DMS53 (cell line): ENCODE measurements at regions not wholly inside any gene's neighbourhood (a gene's known extent, or its start where the extent isn't known, plus 50 kb on each side); places are given as distances from the start of the nearest gene placed in this dataset.
"Not testable (repeated sequence)": the region's sequence is repeated elsewhere in the genome, so short reads cannot be mapped to it uniquely, and the experiment has no call there.

ENCODE experiments used
- DNase-seq: peaks from one replicate; lab custom pipeline; 2025; lab: John Stamatoyannopoulos, UW

DNA sequence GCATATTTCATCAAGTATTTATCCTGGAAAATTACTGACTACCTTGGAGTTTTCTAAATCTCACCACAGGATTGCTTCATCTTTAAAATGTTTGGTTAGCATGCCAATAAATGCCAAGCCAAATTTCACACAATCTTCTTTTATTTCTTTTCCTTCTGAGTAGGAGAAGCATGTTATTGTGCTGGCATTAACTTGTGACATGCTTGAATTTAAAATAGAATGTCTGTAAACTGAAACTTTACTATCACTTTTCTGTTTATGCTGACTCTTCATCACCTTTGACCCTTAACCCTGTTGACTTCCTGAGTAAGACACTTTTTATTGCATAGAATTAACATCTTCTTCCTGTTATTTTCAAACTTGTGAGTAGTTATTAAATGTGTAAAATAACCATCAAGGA lies 56.2 kb upstream of the LRRTM4 start:
- no peak for DNase-seq

DNA sequence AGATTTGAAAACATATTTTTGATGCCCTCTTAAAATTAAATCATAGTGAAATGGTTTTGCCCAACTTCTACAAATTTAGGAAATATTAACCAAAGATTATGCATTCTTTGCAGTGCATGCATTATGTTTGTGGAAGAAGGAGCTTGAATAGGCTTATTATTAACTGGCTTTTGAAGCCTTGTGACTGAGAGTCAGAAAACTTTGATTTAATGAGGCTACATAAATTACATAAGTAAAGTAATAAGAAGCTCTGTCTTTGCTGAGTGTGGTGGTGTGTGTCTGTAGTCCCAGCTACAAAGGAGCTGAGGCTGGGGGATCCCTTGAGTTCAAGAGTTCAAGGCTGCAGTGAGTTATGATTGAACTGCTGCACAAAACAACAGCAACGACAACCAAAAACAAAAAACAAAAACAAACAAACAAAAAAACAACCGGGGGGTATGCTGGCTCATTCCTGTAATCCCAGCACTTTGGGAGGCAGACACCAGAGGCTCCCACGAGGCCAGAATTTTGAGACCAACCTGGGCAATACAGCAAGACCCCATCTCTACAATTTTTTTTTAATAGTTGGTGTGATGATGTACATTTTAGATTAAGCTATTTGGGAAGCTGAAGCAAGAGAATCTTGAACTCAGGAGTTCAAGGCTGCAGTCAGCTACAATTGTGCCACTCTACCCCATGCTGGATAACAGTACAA lies 57.0 kb upstream of the LRRTM4 start:
- no peak for DNase-seq

DNA sequence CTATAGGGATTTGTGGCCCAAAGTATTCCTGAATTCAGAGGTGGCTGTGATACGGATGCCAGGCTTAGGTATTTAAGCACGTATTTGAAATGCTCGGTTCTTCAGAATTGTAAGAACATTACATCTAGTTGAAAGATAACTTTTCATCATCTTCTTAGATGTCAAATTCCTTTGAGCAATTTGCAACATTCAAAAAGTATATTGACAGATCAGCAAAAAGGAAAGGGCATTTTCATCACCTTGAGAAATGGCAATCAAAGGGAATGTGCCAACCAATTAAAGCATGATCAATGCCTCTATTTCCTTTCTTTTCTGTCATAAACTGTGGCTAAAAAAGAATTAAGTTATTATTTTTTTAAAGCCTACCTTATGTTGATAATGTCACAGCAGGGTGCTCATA lies 66.3 kb upstream of the LRRTM4 start:
- no peak for DNase-seq

- DNase-seq, result no peak
These were observed 68.2 kb upstream of the LRRTM4 start for GRCh38 chr2:77590298-77590917.

- peak; percentile 37 for DNase-seq
These were observed 70.8 kb upstream of the LRRTM4 start for GRCh38 chr2:77592955-77593354.

- DNase-seq, result no peak
These were observed 80.6 kb upstream of the LRRTM4 start for GRCh38 chr2:77602771-77603170.

- peak; percentile 33 for DNase-seq
These were observed 83.1 kb upstream of the LRRTM4 start for GRCh38 chr2:77604953-77605929.

DNA sequence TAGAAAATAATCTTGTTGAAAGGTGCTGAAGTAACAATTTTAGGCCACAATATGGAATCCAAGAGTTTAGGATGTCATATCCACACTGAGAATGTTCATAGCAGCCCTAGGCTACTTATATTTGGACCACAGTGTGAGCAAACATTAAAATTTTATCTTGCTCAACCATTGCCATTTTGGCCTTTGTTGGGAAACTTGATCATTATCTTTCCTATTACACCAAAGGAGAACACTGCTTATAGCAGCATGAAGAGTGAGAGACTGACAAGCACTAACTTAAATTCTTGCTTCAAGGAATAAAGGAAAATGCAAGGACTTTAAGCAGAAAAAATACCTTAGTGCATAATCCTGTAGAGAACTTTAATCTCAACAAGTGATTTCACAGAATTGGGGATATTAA lies 86.3 kb upstream of the LRRTM4 start:
- DNase-seq, result no peak

GRCh38 chr2:77629539-77629938 lies 107.4 kb upstream of the LRRTM4 start:
- no peak for DNase-seq

DNA sequence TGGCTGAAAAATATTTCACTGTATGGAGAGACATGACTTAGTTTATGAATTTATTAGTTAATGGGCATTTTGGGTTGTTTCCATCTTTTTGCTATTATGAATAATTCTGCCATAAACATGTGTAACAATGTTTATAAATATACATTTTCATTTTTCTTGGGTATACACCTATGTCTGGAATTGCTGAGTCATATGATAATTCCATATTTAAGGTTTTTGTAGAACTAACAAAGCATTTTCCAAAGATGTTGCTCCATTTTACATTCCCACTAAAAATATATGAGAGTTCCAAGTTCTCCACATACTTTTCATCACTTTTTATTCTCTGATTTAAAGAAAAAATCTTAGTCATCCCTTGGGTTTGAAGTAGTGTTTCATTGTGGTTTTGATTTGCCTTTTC lies 108.8 kb upstream of the LRRTM4 start:
- no peak for DNase-seq

- DNase-seq, result no peak
These were observed 111.4 kb upstream of the LRRTM4 start for GRCh38 chr2:77633601-77634000.

GRCh38 chr2:77640924-77641323 lies 118.7 kb upstream of the LRRTM4 start:
- no peak for DNase-seq

- no peak for DNase-seq
These were observed 120.2 kb upstream of the LRRTM4 start for GRCh38 chr2:77642339-77642738.

GRCh38 chr2:77649856-77650255 lies 127.7 kb upstream of the LRRTM4 start:
- no peak for DNase-seq

- no peak for DNase-seq
These were observed 130.3 kb upstream of the LRRTM4 start for GRCh38 chr2:77652499-77652898.

- DNase-seq, result no peak
These were observed 142.3 kb upstream of the LRRTM4 start for GRCh38 chr2:77664491-77664890.

DNA sequence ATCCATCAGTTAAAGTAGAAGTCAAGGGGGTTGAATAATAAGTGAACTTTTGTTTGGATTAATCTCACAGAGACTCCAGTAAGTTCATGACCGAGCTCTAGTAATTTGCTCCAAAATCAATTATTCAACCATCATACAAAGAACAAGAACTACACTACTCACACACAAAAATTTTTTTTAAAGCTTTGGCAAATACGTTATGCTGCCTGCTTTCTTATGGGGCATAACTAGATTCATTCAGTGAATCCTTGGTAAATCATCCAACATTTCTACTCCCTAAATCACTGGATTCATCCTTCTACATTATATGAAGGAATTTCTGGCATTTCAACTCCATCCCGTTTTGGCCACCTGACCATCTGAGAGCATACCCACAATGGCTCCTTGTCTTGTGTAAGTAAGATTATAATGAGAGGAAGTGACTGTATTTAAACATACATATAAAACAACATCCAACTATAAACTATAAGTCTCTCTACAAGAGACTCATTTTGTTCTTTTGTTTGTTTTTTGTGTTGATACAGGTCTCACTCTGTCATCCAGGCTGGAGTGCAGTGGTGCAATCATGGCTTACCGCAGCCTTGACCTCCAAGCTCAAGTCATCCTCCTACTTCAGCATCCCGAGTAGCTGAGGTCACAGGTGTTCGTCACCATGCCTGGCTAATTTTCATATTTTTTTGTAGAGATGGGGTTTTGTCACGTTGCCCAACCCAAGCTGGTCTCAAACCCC lies 144.2 kb upstream of the LRRTM4 start:
- DNase-seq, result peak; percentile 37

DNA sequence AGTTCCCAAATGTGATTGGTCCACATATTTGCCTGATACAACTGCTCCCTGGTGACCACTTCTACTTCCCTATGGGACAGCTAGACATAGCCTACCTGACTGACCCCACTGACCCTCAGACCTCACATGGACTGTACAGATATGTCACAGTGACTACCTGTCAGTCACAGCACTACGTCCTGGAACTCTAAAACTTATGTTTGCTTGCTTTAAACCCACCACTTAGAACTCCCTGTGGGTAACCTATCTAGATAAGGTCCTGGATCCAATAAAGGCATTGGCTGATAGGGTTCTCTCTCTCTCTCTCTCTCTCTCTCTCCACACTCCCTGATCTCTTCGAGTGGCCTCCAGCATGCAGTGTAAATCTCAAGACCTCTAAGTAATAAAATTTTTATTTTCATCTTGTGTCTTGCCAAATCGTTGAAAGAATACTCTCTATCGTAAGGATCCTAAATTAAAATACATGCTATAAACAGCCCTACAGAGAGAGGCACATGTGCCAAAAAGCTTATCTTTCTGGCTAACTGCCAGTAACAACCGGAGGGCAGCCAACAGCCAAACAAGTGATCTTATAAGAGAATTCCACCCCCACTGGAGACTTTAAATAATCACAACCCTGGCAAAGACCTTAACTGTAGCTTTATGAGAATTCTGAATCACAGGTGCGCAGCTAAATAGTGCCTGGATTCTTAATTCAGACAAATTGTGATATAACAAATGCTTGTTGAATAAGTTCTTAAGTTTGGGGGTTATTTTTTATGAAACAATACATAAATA lies 162.6 kb upstream of the LRRTM4 start:
- not testable (repeated sequence) for DNase-seq

- no peak for DNase-seq
These were observed 190.4 kb upstream of the LRRTM4 start for GRCh38 chr2:77712601-77713000.

GRCh38 chr2:77713412-77713811 lies 191.2 kb upstream of the LRRTM4 start:
- no peak for DNase-seq

DNA sequence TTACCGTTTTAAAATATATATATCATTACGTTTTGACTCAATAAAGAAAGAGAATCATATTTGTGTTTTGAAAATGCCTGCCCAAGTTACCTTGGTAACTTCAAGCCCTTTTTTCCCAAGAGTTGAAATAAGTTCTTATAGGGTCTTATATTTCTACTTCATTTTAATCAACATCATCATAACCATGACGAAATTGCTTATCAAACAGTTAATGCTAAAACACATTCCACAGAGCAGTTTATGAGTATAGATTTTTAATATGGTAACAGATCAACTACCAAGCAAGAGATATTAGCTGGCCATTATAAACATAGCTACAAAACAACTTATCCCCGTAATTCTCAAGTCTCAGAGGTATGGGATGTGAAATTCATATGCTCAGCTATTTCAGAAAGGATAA lies 197.9 kb upstream of the LRRTM4 start:
- DNase-seq, result no peak
